ENCODE measurements at regions not wholly inside any gene's neighbourhood (a gene's known extent, or its start where the extent isn't known, plus 50 kb on each side); places are given as distances from the start of the nearest gene placed in this dataset.

GRCh38 chr20:55232647-55233046 lies 757.3 kb downstream of the DOK5 start:
- DNase-seq (no peak), ATAC-seq (no peak)
- no peaks in the 10 kb centered on the region for H3K36me3 ChIP-seq
- no peak overlapping the region for H3K4me3 ChIP-seq
- 90 to 97% (median 95%) methylated on average over 1 of the region's 1 CpG for WGBS, 4 donors
- TF ChIP-seq CTCF (IDR thresholded peaks at IDR 0.05) (no peak), POLR2A (IDR thresholded peaks at IDR 0.05) (no peak)
- no peak overlapping the region for H3K27ac ChIP-seq
- intact Hi-C loops (cut with DNase I) = no loop called here
- H3K4me1 ChIP-seq = no peaks in the 10 kb centered on the region
- H3K9me3 ChIP-seq = peaks cover 0 to 10% (median 0%) of the 10 kb centered on the region in 12 donors
- H3K27me3 ChIP-seq = no peaks in the 10 kb centered on the region

- no peak overlapping the region for H3K27ac ChIP-seq
- no peaks in the 10 kb centered on the region for H3K4me1 ChIP-seq
- TF ChIP-seq POLR2A (IDR thresholded peaks at IDR 0.05) = no peak
- TF ChIP-seq CTCF (IDR thresholded peaks at IDR 0.05) = no peak
- no peaks in the 10 kb centered on the region for H3K27me3 ChIP-seq
- H3K36me3 ChIP-seq = no peaks in the 10 kb centered on the region
- H3K9me3 ChIP-seq = peaks cover 0 to 18% (median 6%) of the 10 kb centered on the region in 12 donors
- intact Hi-C loops (cut with DNase I) = no loop called here
- WGBS, 4 donors = 53 to 71% (median 56%) methylated on average over 1 of the region's 1 CpG
- no peak overlapping the region for H3K4me3 ChIP-seq
- DNase-seq (no peak), ATAC-seq (no peak)
Observed at GRCh38 chr20:55229451-55229850, 754.1 kb downstream of the DOK5 start.

GRCh38 chr20:55216525-55217242 lies 741.3 kb downstream of the DOK5 start:
- no peaks in the 10 kb centered on the region for H3K36me3 ChIP-seq
- H3K27ac ChIP-seq = no peak overlapping the region
- H3K9me3 ChIP-seq = peaks cover 0 to 32% (median 7%) of the 10 kb centered on the region in 12 donors
- DNase-seq (no peak), ATAC-seq (peak in 1 of 4 donors; percentile 42)
- H3K27me3 ChIP-seq = no peaks in the 10 kb centered on the region
- TF ChIP-seq CTCF (IDR thresholded peaks at IDR 0.05) = no peak
- no peak for TF ChIP-seq POLR2A (IDR thresholded peaks at IDR 0.05)
- no peak overlapping the region for H3K4me3 ChIP-seq
- WGBS, 4 donors = 51 to 68% (median 63%) methylated on average over 8 of the region's 8 CpGs
- no peaks in the 10 kb centered on the region for H3K4me1 ChIP-seq
- intact Hi-C loops (cut with DNase I) = no loop called here

- ATAC-seq = no peak
- Histone ChIP-seq H3K36me3 (no peaks in the 10 kb centered on the region), H3K27ac (no peak overlapping the region), H3K27me3 (no peaks in the 10 kb centered on the region), H3K9me3 (peaks cover 0 to 18% (median 4%) of the 10 kb centered on the region in 12 donors), H3K4me3 (no peak overlapping the region), H3K4me1 (no peaks in the 10 kb centered on the region)
- no peak for TF ChIP-seq CTCF (IDR thresholded peaks at IDR 0.05)
- 78 to 81% (median 80%) methylated on average over 6 of the region's 6 CpGs for WGBS, 4 donors
- intact Hi-C loops (cut with DNase I) = no loop called here
- no peak for DNase-seq
Observed at GRCh38 chr20:55213653-55214052, 738.3 kb downstream of the DOK5 start.
